Suprapubic skin (tissue), 4 donors: ENCODE measurements at regions not wholly inside any gene's neighbourhood (a gene's known extent, or its start where the extent isn't known, plus 50 kb on each side); places are given as distances from the start of the nearest gene placed in this dataset.
"Not testable (repeated sequence)": the region's sequence is repeated elsewhere in the genome, so short reads cannot be mapped to it uniquely, and the experiment has no call there.

Experiments
- DNase-seq, 2 donors: peaks; one replicate each; pipeline ENCODE4 v3.0.0-alpha.2; 2019; ENCODE audit warnings: low spot score in 2 of 2
- H3K27ac ChIP-seq: fragments of 200-600 bp; sonication (generic); one replicate; pipeline ENCODE4 v1.5.1; 2019
- H3K27me3 ChIP-seq: fragments of 200-600 bp; sonication (generic); one replicate; pipeline ENCODE4 v1.5.1; 2019
- H3K36me3 ChIP-seq: fragments of 200-600 bp; sonication (generic); one replicate; pipeline ENCODE4 v1.5.1; 2019
- H3K4me1 ChIP-seq: fragments of 200-600 bp; sonication (generic); one replicate; pipeline ENCODE4 v1.5.1; 2019
- H3K4me3 ChIP-seq: fragments of 200-600 bp; sonication (generic); one replicate; pipeline ENCODE4 v1.5.1; 2019; ENCODE audit warnings: mild to moderate bottlenecking
- H3K9me3 ChIP-seq: fragments of 200-600 bp; sonication (generic); one replicate; pipeline ENCODE4 v1.5.1; 2019
- CTCF ChIP-seq, 2 donors: fragments of 200-600 bp in 1 of 2; fragments of 450-650 bp in 1 of 2; sonication (generic) in 1 of 2; IDR thresholded peaks; one replicate each; pipeline ENCODE4 v1.5.1; 2016 to 2019; ENCODE audit warnings: antibody characterized with exemption in 2 of 2, mild to moderate bottlenecking in 1 of 2, moderate library complexity in 1 of 2
- EP300 ChIP-seq: sonication (generic); formaldehyde crosslinking; IDR thresholded peaks from one replicate; pipeline ENCODE4 v1.6.1; 2017; ENCODE audit warnings: antibody characterized with exemption
- POLR2A ChIP-seq, 2 donors: fragments of 450-650 bp; IDR thresholded peaks; one replicate each; pipeline ENCODE4 v1.6.1; 2017; ENCODE audit warnings: antibody characterized with exemption in 2 of 2, mild to moderate bottlenecking in 2 of 2, moderate library complexity in 2 of 2
- POLR2AphosphoS5 ChIP-seq, 3 donors: sonication (generic); formaldehyde crosslinking; IDR thresholded peaks; one replicate each; pipeline ENCODE4 v1.6.1; 2017; ENCODE audit warnings: antibody characterized with exemption in 3 of 3
- WGBS: methylation state at CpG from one replicate; pipeline ENCODE4 v1.1.5; 2018; 5-methylcytosine and 5-hydroxymethylcytosine counted together

GRCh38 chr1:168490306-168490705, 53.5 kb downstream of the XCL2 start:
- Histone ChIP-seq H3K27ac (no peak overlapping the region), H3K4me3 (no peak overlapping the region), H3K27me3 (no peaks in the 10 kb centered on the region), H3K4me1 (peaks cover 6% of the 10 kb centered on the region), H3K36me3 (no peaks in the 10 kb centered on the region), H3K9me3 (no peaks in the 10 kb centered on the region)
- TF ChIP-seq POLR2AphosphoS5 (IDR thresholded peaks at IDR 0.05), result no peak
- DNase-seq, result no peak

DNA sequence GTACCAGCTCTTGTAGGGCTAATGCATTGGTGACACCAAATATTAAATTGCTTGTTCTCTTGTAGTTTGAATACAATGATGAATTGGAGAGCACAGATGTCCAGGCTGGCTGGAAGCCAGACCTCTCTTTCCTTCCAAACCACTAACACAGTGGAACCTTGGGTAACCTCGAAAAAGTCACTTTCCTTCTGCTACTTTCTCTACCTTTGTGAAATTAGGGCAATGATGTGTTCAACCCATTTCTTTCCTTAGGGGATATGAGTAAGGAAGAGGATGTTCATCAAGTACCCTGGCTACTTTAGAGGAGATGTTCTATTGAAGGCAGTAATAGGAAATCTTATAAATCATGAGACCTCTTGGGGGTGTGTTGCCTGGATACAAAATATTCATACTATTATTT, 55.7 kb downstream of the XCL2 start:
- H3K27me3 ChIP-seq, result no peaks in the 10 kb centered on the region
- no peaks in the 10 kb centered on the region for H3K36me3 ChIP-seq
- peak in 1 of 3 donors; percentile 66 for TF ChIP-seq POLR2AphosphoS5 (IDR thresholded peaks at IDR 0.05)
- no peak for TF ChIP-seq POLR2A (IDR thresholded peaks at IDR 0.05)
- TF ChIP-seq EP300, result no peak
- DNase-seq, result peak; percentile 73 to 82
- no peak overlapping the region for H3K27ac ChIP-seq
- WGBS, result 20% methylated on average over 1 of the region's 1 CpG
- no peaks in the 10 kb centered on the region for H3K9me3 ChIP-seq
- H3K4me1 ChIP-seq, result peaks cover 18% of the 10 kb centered on the region
- no peak overlapping the region for H3K4me3 ChIP-seq

DNA sequence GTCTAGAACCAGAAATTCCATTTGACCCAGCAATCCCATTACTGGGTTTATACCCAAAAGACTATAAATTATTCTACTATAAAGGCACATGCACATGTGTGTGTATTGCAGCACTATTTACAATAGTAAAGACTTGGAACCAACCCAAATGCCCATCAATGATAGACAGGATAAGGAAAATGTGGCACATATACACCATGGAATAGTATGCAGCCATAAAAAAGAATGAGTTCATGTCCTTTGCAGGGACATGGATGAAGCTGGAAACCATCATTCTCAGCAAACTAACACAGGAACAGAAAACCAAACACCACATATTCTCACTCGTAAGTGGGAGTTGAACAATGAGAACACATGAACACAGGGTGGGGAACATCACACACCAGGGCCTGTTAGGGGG, 57.0 kb downstream of the XCL2 start:
- not testable (repeated sequence) for H3K9me3 ChIP-seq, DNase-seq, H3K27ac ChIP-seq, H3K27me3 ChIP-seq, H3K4me3 ChIP-seq, H3K36me3 ChIP-seq
- peaks cover 19% of the 10 kb centered on the region for H3K4me1 ChIP-seq
- 96% methylated on average over 1 of the region's 1 CpG for WGBS

- no peak overlapping the region for H3K4me3 ChIP-seq
- H3K4me1 ChIP-seq, result peaks cover 19% of the 10 kb centered on the region
- H3K9me3 ChIP-seq, result no peaks in the 10 kb centered on the region
- no peaks in the 10 kb centered on the region for H3K27me3 ChIP-seq
- peak overlapping the region; percentile 72 for H3K27ac ChIP-seq
- TF ChIP-seq POLR2A (IDR thresholded peaks at IDR 0.05) (no peak), CTCF (IDR thresholded peaks at IDR 0.05) (no peak), EP300 (no peak), POLR2AphosphoS5 (IDR thresholded peaks at IDR 0.05) (no peak)
- no peak for DNase-seq
- no peaks in the 10 kb centered on the region for H3K36me3 ChIP-seq
- 24% methylated on average over 3 of the region's 5 CpGs for WGBS
These were observed 58.7 kb downstream of the XCL2 start for GRCh38 chr1:168485048-168485447.

DNA sequence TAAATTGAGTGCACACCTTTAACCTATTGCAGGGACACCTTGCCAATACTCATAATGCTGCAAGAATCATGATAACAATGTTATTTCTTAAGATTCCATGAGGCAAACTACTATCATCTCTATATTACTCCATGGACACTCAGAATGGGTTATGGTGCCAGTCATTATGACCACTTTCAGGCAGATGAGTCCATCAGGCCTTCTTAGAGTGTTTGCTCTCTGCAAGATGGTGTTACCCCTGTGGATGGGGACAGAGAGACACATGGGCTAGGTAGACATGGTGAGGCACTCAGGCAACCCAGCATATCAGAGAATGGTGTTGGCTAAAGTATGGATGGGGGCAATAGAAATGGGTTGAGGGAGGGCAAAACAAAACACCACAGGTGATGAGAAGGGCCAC, 59.7 kb downstream of the XCL2 start:
- H3K27me3 ChIP-seq, result no peaks in the 10 kb centered on the region
- no peak for DNase-seq
- H3K27ac ChIP-seq, result peak overlapping the region; percentile 72
- peaks cover 19% of the 10 kb centered on the region for H3K4me1 ChIP-seq
- no peak overlapping the region for H3K4me3 ChIP-seq
- H3K9me3 ChIP-seq, result no peaks in the 10 kb centered on the region
- TF ChIP-seq POLR2A (IDR thresholded peaks at IDR 0.05), result no peak
- no peak for TF ChIP-seq POLR2AphosphoS5 (IDR thresholded peaks at IDR 0.05)
- no peak for TF ChIP-seq EP300
- TF ChIP-seq CTCF (IDR thresholded peaks at IDR 0.05), result no peak
- H3K36me3 ChIP-seq, result no peaks in the 10 kb centered on the region

- no peak for DNase-seq
- Histone ChIP-seq H3K4me1 (peaks cover 19% of the 10 kb centered on the region), H3K4me3 (no peak overlapping the region), H3K27ac (peak overlapping the region; percentile 72), H3K9me3 (no peaks in the 10 kb centered on the region), H3K36me3 (no peaks in the 10 kb centered on the region), H3K27me3 (no peaks in the 10 kb centered on the region)
- WGBS, result 38% methylated on average over 1 of the region's 1 CpG
- TF ChIP-seq POLR2A (IDR thresholded peaks at IDR 0.05) (no peak), CTCF (IDR thresholded peaks at IDR 0.05) (no peak), POLR2AphosphoS5 (IDR thresholded peaks at IDR 0.05) (peak in 1 of 3 donors; percentile 23), EP300 (peak; percentile 17)
These were observed 60.3 kb downstream of the XCL2 start for GRCh38 chr1:168483539-168483938.

- no peaks in the 10 kb centered on the region for H3K9me3 ChIP-seq
- no peaks in the 10 kb centered on the region for H3K27me3 ChIP-seq
- H3K27ac ChIP-seq, result peak overlapping the region; percentile 24
- no peak overlapping the region for H3K4me3 ChIP-seq
- H3K4me1 ChIP-seq, result peaks cover 27% of the 10 kb centered on the region
- DNase-seq, result no peak
- TF ChIP-seq POLR2A (IDR thresholded peaks at IDR 0.05) (no peak), CTCF (IDR thresholded peaks at IDR 0.05) (no peak), POLR2AphosphoS5 (IDR thresholded peaks at IDR 0.05) (no peak), EP300 (no peak)
- H3K36me3 ChIP-seq, result no peaks in the 10 kb centered on the region
These were observed 61.7 kb downstream of the XCL2 start for GRCh38 chr1:168482106-168482505.
